Testis (tissue), 2 donors: ENCODE measurements at regions not wholly inside any gene's neighbourhood (a gene's known extent, or its start where the extent isn't known, plus 50 kb on each side); places are given as distances from the start of the nearest gene placed in this dataset.
"Not testable (repeated sequence)": the region's sequence is repeated elsewhere in the genome, so short reads cannot be mapped to it uniquely, and the experiment has no call there.

Experiments
- DNase-seq: peaks from one replicate; pipeline ENCODE4 v3.0.0-alpha.2; 2019
- H3K27ac ChIP-seq, 2 donors: fragments of 200-600 bp; sonication (generic); one replicate each; pipeline ENCODE4 v1.5.1; 2019
- H3K27me3 ChIP-seq: fragments of 200-600 bp; sonication (generic); one replicate; pipeline ENCODE4 v1.5.1; 2019
- H3K36me3 ChIP-seq: fragments of 200-600 bp; sonication (generic); one replicate; pipeline ENCODE4 v1.5.1; 2017; ENCODE audit warnings: low read depth; ENCODE audit errors: missing control alignments
- H3K4me1 ChIP-seq: fragments of 200-600 bp; sonication (generic); one replicate; pipeline ENCODE4 v1.5.1; 2019
- H3K4me3 ChIP-seq, 2 donors: fragments of 200-600 bp; sonication (generic); one replicate each; pipeline ENCODE4 v1.5.1; 2017 to 2019
- H3K9me3 ChIP-seq: fragments of 200-600 bp; sonication (generic); one replicate; pipeline ENCODE4 v1.5.1; 2017
- POLR2A ChIP-seq: fragments of 450-650 bp; IDR thresholded peaks from one replicate; pipeline ENCODE4 v1.6.1; 2017; ENCODE audit warnings: antibody characterized with exemption, mild to moderate bottlenecking, moderate library complexity
- WGBS, 2 donors: methylation state at CpG; one replicate each; pipeline ENCODE4 v1.1.5; 2018; 5-methylcytosine and 5-hydroxymethylcytosine counted together
- intact Hi-C: fragments of 100-400 bp; cut with DNase I; formaldehyde crosslinking; loops from one replicate; pipeline ENCODE4 v1.15.1; 2023; ENCODE audit warnings: low total_unique reads
- TF ChIP-seq, protein P1 (sequence below), 3 experiments: fragments of 450-650 bp in 2 of 3; fragments of 200-600 bp in 1 of 3; sonication (generic) in 1 of 3; IDR thresholded peaks; one replicate each; pipeline ENCODE4 v1.5.1; 2016 to 2019; ENCODE audit warnings: antibody characterized with exemption in 3 of 3, mild to moderate bottlenecking in 2 of 3, moderate library complexity in 1 of 3

DNA sequence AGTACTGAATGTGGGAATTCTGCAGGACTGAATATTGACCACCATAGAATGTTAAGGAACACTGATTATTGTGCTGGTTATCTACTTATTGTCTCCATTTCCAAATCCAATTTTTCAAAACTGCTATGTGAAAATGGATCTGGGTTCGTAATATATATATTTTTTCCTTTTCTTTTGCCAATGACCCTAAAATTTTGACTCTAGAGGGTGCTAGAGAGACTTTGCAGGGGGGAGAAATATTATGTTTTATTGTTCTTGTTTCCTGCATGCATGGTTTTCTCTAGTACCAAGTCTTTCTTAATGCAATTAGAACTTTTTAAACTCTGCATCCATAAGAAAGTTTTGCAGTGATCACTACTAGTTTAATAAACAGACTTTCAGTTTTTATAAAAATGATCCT, 1256.9 kb downstream of the BRINP3 start:
- Histone ChIP-seq H3K36me3 (no peaks in the 10 kb centered on the region), H3K4me1 (no peaks in the 10 kb centered on the region), H3K4me3 (no peak overlapping the region), H3K9me3 (no peaks in the 10 kb centered on the region), H3K27ac (no peak overlapping the region), H3K27me3 (no peaks in the 10 kb centered on the region)
- no peak for TF ChIP-seq POLR2A
- TF ChIP-seq, protein P1, sequence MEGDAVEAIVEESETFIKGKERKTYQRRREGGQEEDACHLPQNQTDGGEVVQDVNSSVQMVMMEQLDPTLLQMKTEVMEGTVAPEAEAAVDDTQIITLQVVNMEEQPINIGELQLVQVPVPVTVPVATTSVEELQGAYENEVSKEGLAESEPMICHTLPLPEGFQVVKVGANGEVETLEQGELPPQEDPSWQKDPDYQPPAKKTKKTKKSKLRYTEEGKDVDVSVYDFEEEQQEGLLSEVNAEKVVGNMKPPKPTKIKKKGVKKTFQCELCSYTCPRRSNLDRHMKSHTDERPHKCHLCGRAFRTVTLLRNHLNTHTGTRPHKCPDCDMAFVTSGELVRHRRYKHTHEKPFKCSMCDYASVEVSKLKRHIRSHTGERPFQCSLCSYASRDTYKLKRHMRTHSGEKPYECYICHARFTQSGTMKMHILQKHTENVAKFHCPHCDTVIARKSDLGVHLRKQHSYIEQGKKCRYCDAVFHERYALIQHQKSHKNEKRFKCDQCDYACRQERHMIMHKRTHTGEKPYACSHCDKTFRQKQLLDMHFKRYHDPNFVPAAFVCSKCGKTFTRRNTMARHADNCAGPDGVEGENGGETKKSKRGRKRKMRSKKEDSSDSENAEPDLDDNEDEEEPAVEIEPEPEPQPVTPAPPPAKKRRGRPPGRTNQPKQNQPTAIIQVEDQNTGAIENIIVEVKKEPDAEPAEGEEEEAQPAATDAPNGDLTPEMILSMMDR (IDR thresholded peaks at IDR 0.05): no peak
- intact Hi-C loops: no loop called here
- no peak for DNase-seq
- WGBS, 2 donors: 63 to 89% methylated on average over 1 of the region's 1 CpG

DNA sequence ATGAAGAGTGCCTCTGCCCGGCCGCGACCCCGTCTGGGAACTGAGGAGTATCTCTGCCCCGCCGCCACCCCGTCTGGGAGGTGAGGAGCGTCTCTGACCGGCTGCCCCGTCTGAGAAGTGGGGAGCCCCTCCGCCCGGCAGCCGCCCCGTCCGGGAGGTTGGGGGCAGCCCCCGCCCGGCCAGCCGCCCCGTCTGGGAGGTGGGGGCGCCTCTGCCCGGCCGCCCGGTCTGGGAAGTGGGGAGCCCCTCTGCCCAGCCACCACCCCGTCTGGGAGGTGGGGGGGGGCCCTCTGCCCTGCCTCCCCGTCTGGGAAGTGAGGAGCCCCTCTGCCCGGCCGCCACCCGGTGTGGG, 1251.9 kb downstream of the BRINP3 start:
- H3K4me1 ChIP-seq, H3K27me3 ChIP-seq, H3K27ac ChIP-seq, H3K4me3 ChIP-seq, H3K9me3 ChIP-seq, intact Hi-C loops, H3K36me3 ChIP-seq, DNase-seq: not testable (repeated sequence)
- WGBS, 2 donors: 60 to 74% methylated on average over 2 to 10 of the region's 28 CpGs

DNA sequence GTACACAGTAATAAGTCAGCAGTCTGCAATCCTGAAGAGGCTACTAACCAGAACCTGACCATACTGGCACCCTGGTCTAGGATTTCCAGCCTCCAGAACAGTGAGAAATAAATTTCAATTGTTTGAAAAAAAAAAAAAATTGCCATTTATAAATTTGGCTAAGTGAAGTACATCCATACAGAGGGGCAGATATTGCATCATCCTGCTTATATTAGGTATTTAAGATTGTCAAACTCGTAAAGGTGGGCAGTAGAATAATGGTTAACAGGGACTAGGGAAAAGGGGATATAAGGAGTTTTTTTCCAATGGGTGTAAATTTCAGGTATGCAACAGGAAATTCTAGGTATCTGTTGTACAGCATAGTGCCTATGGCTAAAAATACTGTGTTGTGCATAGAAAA, 1250.9 kb downstream of the BRINP3 start:
- no peaks in the 10 kb centered on the region for H3K9me3 ChIP-seq
- H3K36me3 ChIP-seq: no peaks in the 10 kb centered on the region
- H3K4me1 ChIP-seq: no peaks in the 10 kb centered on the region
- no peak for DNase-seq
- no peaks in the 10 kb centered on the region for H3K27me3 ChIP-seq
- intact Hi-C loops: no loop called here
- H3K27ac ChIP-seq: no peak overlapping the region
- no peak overlapping the region for H3K4me3 ChIP-seq
- WGBS, 2 donors: 66 to 70% methylated on average over 1 of the region's 1 CpG
- no peak for TF ChIP-seq POLR2A
- TF ChIP-seq, protein P1 (IDR thresholded peaks at IDR 0.05): no peak

DNA sequence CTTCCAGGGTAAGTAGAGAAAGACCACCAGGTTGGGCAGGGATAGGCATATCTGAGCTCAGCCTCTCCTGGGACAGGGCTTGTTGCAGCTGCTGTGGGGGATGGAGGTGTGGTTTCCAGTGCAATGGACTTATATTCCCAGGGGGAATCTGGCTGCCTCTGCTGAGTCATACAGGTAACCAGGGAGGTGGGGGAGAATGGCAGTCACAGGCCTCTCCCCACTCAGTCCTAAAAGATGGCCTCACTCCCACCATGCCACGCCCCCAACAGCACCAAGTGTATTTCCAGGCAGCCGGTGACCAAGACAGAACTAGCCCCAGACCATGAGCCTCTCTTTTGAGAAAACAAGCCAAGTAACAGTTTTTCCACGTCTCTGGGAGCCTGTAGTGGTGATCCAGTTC, 1240.7 kb downstream of the BRINP3 start:
- 85 to 88% methylated on average over 3 of the region's 3 CpGs for WGBS, 2 donors
- no peak overlapping the region for H3K4me3 ChIP-seq
- intact Hi-C loops: no loop called here
- no peaks in the 10 kb centered on the region for H3K9me3 ChIP-seq
- TF ChIP-seq POLR2A: no peak
- TF ChIP-seq, protein P1 (IDR thresholded peaks at IDR 0.05): no peak
- no peaks in the 10 kb centered on the region for H3K27me3 ChIP-seq
- no peaks in the 10 kb centered on the region for H3K4me1 ChIP-seq
- H3K36me3 ChIP-seq: no peaks in the 10 kb centered on the region
- H3K27ac ChIP-seq: no peak overlapping the region
- DNase-seq: no peak

DNA sequence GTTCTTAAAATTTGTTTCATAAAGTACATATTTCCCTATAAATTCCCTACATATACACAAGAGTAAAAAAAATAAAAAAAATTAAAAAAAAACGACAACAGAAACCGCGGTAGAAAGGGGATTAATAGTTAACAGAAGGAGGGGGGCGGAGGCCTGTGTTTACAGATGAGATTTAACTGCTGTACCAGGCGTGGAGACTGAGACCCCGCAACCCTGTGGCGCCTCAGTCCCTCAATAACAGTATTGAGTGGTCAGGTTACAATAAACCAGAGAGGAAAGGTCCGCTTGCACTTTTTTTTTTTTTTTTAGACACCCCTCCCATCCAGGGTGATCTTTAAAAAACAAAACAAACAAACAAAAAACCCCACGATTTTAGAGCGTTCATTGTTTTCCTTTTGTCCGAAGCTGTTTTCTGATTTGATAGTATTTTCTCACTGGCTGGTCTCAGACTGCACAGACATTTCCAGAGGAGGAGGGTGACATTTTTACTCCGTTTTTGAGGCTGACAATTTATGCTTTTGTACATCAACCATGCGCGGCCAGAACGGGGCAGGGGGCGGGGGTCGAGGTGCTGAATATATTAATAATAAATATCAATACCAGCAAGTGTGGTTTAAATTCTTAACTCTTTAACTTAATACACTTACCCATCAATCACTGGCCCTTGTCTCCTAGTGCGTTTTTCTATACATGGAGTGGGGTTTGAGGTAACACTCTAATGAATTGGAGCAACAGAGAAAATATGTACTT, 1223.9 kb downstream of the BRINP3 start:
- DNase-seq: no peak
- intact Hi-C loops: no loop called here
- H3K4me1 ChIP-seq: no peaks in the 10 kb centered on the region
- H3K9me3 ChIP-seq: no peaks in the 10 kb centered on the region
- no peak overlapping the region for H3K27ac ChIP-seq
- H3K4me3 ChIP-seq: no peak overlapping the region
- 56 to 70% methylated on average over 18 of the region's 18 CpGs for WGBS, 2 donors
- TF ChIP-seq POLR2A: no peak
- TF ChIP-seq, protein P1 (IDR thresholded peaks at IDR 0.05): no peak
- H3K27me3 ChIP-seq: no peaks in the 10 kb centered on the region
- no peaks in the 10 kb centered on the region for H3K36me3 ChIP-seq

DNA sequence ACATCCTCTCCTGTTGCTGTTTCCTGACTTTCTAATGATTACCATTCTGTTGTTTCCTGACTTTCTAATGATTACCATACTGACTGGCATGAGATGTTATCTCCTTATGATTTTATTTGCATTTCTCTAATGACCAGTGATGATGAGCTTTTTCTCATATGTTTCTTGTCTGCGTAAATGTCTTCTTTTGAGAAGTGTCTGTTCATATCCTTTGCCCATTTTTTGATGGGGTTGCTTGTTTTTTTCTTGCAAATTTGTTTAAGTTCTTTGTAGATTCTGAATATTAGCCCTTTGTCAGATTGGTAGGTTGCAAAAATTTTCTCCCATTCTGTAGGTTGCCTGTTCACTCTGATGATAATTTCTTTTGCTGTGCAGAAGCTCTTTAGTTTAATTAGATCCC, 1216.5 kb downstream of the BRINP3 start:
- 98 to 100% methylated on average over 1 of the region's 1 CpG for WGBS, 2 donors
- DNase-seq, intact Hi-C loops: not testable (repeated sequence)

More for the DNA sequence above, 1216.5 kb downstream of the BRINP3 start:
- H3K4me3 ChIP-seq, H3K27me3 ChIP-seq, H3K4me1 ChIP-seq, H3K27ac ChIP-seq, H3K9me3 ChIP-seq, H3K36me3 ChIP-seq: not testable (repeated sequence)
